ENCODE measurements at regions not wholly inside any gene's neighbourhood (a gene's known extent, or its start where the extent isn't known, plus 50 kb on each side); places are given as distances from the start of the nearest gene placed in this dataset.

GRCh38 chr6:85128781-85129180 lies 321.1 kb upstream of the NT5E start:
- ChIA-PET CTCF (ENCODE audit: low intra/inter-chr PET ratio) (no interaction called here), POLR2A (no interaction called here)
- in situ Hi-C loops (cut with MboI): no loop called here
- H3K9ac ChIP-seq (ENCODE audit: insufficient read depth in 1 of 2, low read depth in 2 of 2, low read length in 2 of 2): no peak overlapping the region
- H3K4me1 ChIP-seq (replicated peaks in 1 of 2; ENCODE audit: control insufficient read depth in 2 of 2, insufficient read depth in 2 of 2, low read length in 2 of 2): no peaks in the 10 kb centered on the region; a peak in 1 of 5 replicates
- H3K4me2 ChIP-seq (ENCODE audit: insufficient read depth, low read length): no peak overlapping the region
- H3K36me3 ChIP-seq (ENCODE audit: control insufficient read depth, insufficient read depth, low read length): no peaks in the 10 kb centered on the region
- BruUV-seq (replicated peaks): no TSS peak
- no peak overlapping the region for H2AFZ ChIP-seq (ENCODE audit: low read depth, low read length)
- no peak overlapping the region for H3K4me3 ChIP-seq
- no peak for TF ChIP-seq GATAD2B (IDR thresholded peaks at IDR 0.05; ENCODE audit: borderline replicate concordance)
- no peak for TF ChIP-seq MTA1 (IDR thresholded peaks at IDR 0.05; ENCODE audit: borderline replicate concordance)
- no peak for TF ChIP-seq SAFB (IDR thresholded peaks at IDR 0.05; ENCODE audit: borderline replicate concordance, low read depth, low read length)
- TF ChIP-seq ZNF277 (CRISPR knock-in tag; IDR thresholded peaks at IDR 0.05; ENCODE audit: borderline replicate concordance): no peak
- TF ChIP-seq ZNF41 (CRISPR knock-in tag; conservative IDR thresholded peaks at IDR 0.05): no peak
- TF ChIP-seq ZNF589 (CRISPR knock-in tag; IDR thresholded peaks at IDR 0.05; ENCODE audit: low read depth): no peak
- TF ChIP-seq PATZ1 (CRISPR knock-in tag; IDR thresholded peaks at IDR 0.05; ENCODE audit: borderline replicate concordance): no peak
- no peak for TF ChIP-seq HNRNPK (IDR thresholded peaks at IDR 0.05; ENCODE audit: low read depth, low read length, poor library complexity, severe bottlenecking)
- TF ChIP-seq TAF7 (tag; IDR thresholded peaks at IDR 0.05): no peak
- TF ChIP-seq ZEB2 (IDR thresholded peaks at IDR 0.05): no peak
- TF ChIP-seq, protein P1, sequence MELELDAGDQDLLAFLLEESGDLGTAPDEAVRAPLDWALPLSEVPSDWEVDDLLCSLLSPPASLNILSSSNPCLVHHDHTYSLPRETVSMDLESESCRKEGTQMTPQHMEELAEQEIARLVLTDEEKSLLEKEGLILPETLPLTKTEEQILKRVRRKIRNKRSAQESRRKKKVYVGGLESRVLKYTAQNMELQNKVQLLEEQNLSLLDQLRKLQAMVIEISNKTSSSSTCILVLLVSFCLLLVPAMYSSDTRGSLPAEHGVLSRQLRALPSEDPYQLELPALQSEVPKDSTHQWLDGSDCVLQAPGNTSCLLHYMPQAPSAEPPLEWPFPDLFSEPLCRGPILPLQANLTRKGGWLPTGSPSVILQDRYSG (tag; conservative IDR thresholded peaks at IDR 0.05; ENCODE audit: low read depth): no peak
- no peak for TF ChIP-seq NFXL1 (CRISPR knock-in tag; IDR thresholded peaks at IDR 0.05)
- no peak for TF ChIP-seq ELF4 (CRISPR knock-in tag; IDR thresholded peaks at IDR 0.05)
- TF ChIP-seq COPS2 (conservative IDR thresholded peaks at IDR 0.05): no peak
- TF ChIP-seq ETV6 (IDR thresholded peaks at IDR 0.05; ENCODE audit: borderline replicate concordance in 1 of 2, low read depth in 2 of 2, low read length in 1 of 2): no peak
- no peak for TF ChIP-seq ETV6 (CRISPR knock-in tag; IDR thresholded peaks at IDR 0.05; ENCODE audit: borderline replicate concordance)
- TF ChIP-seq, protein P2, sequence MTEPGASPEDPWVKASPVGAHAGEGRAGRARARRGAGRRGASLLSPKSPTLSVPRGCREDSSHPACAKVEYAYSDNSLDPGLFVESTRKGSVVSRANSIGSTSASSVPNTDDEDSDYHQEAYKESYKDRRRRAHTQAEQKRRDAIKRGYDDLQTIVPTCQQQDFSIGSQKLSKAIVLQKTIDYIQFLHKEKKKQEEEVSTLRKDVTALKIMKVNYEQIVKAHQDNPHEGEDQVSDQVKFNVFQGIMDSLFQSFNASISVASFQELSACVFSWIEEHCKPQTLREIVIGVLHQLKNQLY (CRISPR knock-in tag; conservative IDR thresholded peaks at IDR 0.05): no peak
- TF ChIP-seq RFX7 (CRISPR knock-in tag; IDR thresholded peaks at IDR 0.05): no peak
- no peaks in the 10 kb centered on the region for H3K9me3 ChIP-seq (replicated peaks; ENCODE audit: control insufficient read depth, insufficient read depth, low read depth, low read length)
- H3K27me3 ChIP-seq (ENCODE audit: control insufficient read depth in 2 of 2, insufficient read depth in 2 of 2, low read length in 2 of 2): peaks cover 0 to 2% of the 10 kb centered on the region in 2 experiments; a peak in 1 of 5 replicates
- DNase-seq (ENCODE audit: extremely low read depth in 1 of 4, low spot score in 3 of 4) (no peak), ATAC-seq (no peak), FAIRE-seq (no peak)
- H3K9me1 ChIP-seq (ENCODE audit: control insufficient read depth, insufficient read depth, low read length): no peaks in the 10 kb centered on the region
- H4K20me1 ChIP-seq (replicated peaks; ENCODE audit: control insufficient read depth, insufficient read depth, low read length): no peaks in the 10 kb centered on the region
- intact Hi-C loops (cut with micrococcal nuclease): loop anchor here (5.0 to 10.0 kb wide), 3 partner anchors 111 to 901 kb away; partner anchors contain the start of genes CEP162 and TBX18
- no peak overlapping the region for H3K27ac ChIP-seq (ENCODE audit: extremely low read depth, low read depth, low read length)
- no peaks in the 10 kb centered on the region for H3K79me2 ChIP-seq (ENCODE audit: control insufficient read depth, insufficient read depth, low read length)
- WGBS (ENCODE audit: insufficient coverage, low coverage, missing lambda C conversion rate): 3% methylated on average over 3 of the region's 4 CpGs

All from K562 (cell line).